Loucy (cell line): ENCODE measurements at regions not wholly inside any gene's neighbourhood (a gene's known extent, or its start where the extent isn't known, plus 50 kb on each side); places are given as distances from the start of the nearest gene placed in this dataset.

Experiments
- CTCF ChIP-seq: fragments of 200-600 bp; sonication (generic); conservative IDR thresholded peaks from 2 replicates; pipeline ENCODE4 v1.5.1; 2014; ENCODE audit warnings: mild to moderate bottlenecking, antibody characterized with exemption, low read length
- EZH2phosphoT487 ChIP-seq: fragments of 200-600 bp; IDR thresholded peaks from 2 replicates; pipeline ENCODE4 v1.6.1; 2018; ENCODE audit warnings: antibody characterized with exemption, mild to moderate bottlenecking, moderate library complexity, borderline replicate concordance

GRCh38 chr1:192045131-192045530 lies 113.1 kb upstream of the RGS18 start:
- TF ChIP-seq CTCF (no peak), EZH2phosphoT487 (no peak)
